Sigmoid colon (tissue), 6 donors: ENCODE measurements at regions not wholly inside any gene's neighbourhood (a gene's known extent, or its start where the extent isn't known, plus 50 kb on each side); places are given as distances from the start of the nearest gene placed in this dataset.

ENCODE experiments used
- DNase-seq: peaks from one replicate; pipeline ENCODE4 v3.0.0-alpha.2; 2019
- H3K27ac ChIP-seq, 4 donors: fragments of 200-600 bp; sonication (generic); one replicate each; pipeline ENCODE4 v1.5.1; 2016 to 2019; ENCODE audit warnings: mild to moderate bottlenecking in 1 of 4
- H3K27me3 ChIP-seq, 3 donors: fragments of 200-600 bp; sonication (generic); one replicate each; pipeline ENCODE4 v1.5.1; 2019; ENCODE audit warnings: mild to moderate bottlenecking in 1 of 3
- H3K36me3 ChIP-seq, 4 donors: fragments of 200-600 bp; sonication (generic); one replicate each; pipeline ENCODE4 v1.5.1; 2016 to 2019
- H3K4me1 ChIP-seq, 4 donors: fragments of 200-600 bp; sonication (generic); one replicate each; pipeline ENCODE4 v1.5.1; 2017 to 2019
- H3K4me3 ChIP-seq, 4 donors: fragments of 200-600 bp; sonication (generic); one replicate each; pipeline ENCODE4 v1.5.1; 2017 to 2019; ENCODE audit warnings: mild to moderate bottlenecking in 2 of 4, moderate library complexity in 1 of 4
- H3K9me3 ChIP-seq, 4 donors: fragments of 200-600 bp in 3 of 4; sonication (generic) in 3 of 4; one replicate each; pipeline versions ENCODE4 v1.5.1 to v1.6.1; 2013 to 2019
- EP300 ChIP-seq, 4 donors: sonication (generic); formaldehyde crosslinking; IDR thresholded peaks; one replicate each; pipeline ENCODE4 v1.6.1; 2017; ENCODE audit warnings: antibody characterized with exemption in 4 of 4
- POLR2A ChIP-seq, 2 donors: fragments of 450-650 bp; IDR thresholded peaks; one replicate each; pipeline ENCODE4 v1.6.1; 2016; ENCODE audit warnings: antibody characterized with exemption in 2 of 2, mild to moderate bottlenecking in 2 of 2, moderate library complexity in 2 of 2
- POLR2AphosphoS5 ChIP-seq, 4 donors: sonication (generic); formaldehyde crosslinking; IDR thresholded peaks; one replicate each; pipeline ENCODE4 v1.6.1; 2017; ENCODE audit warnings: antibody characterized with exemption in 4 of 4
- WGBS, 2 donors: extraction: QIAGEN DNeasy Blood & Tissue Kit; methylation state at CpG; one replicate each; pipeline ENCODE4 v1.1.7; 2013; 5-methylcytosine and 5-hydroxymethylcytosine counted together
- intact Hi-C: fragments of 100-400 bp; cut with DNase I; formaldehyde crosslinking; loops from one replicate; pipeline ENCODE4 v1.15.1; 2023
- TF ChIP-seq, protein P1 (sequence below), 4 experiments: fragments of 450-650 bp in 3 of 4; fragments of 200-600 bp in 1 of 4; IDR thresholded peaks; one replicate each; pipeline ENCODE4 v1.5.1; 2016 to 2019; ENCODE audit warnings: antibody characterized with exemption in 4 of 4, mild to moderate bottlenecking in 3 of 4, moderate library complexity in 2 of 4
- donor health status: healthy with polysubstance abuse.
- donor health status: healthy.

DNA sequence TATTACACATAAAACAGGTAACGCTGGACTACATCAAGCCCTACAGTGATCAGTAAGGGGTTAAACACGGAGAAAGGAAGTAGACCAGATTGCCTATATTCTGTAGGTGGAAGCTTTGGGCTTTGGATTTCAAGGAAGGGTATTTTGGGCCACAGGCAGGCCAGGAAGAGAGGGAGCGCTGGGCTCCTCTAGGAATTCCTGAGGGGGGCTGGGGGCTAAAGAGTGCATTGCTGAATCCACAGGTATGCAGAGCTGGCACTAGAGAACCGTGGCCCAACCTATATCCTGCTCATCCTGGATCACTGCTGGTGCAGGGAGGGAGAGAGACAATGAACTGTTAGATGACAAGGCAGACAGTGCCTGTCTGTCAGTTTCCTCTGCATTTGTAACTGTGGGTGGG is 367.1 kb downstream of the CSNK1G3 start:
- H3K9me3 ChIP-seq: no peaks in the 10 kb centered on the region
- intact Hi-C loops: no loop called here
- 69 to 83% methylated on average over 4 of the region's 4 CpGs for WGBS, 2 donors
- H3K36me3 ChIP-seq: no peaks in the 10 kb centered on the region
- no peak overlapping the region for H3K4me3 ChIP-seq
- no peaks in the 10 kb centered on the region for H3K27me3 ChIP-seq
- no peak overlapping the region for H3K27ac ChIP-seq
- no peak for TF ChIP-seq POLR2AphosphoS5 (IDR thresholded peaks at IDR 0.05)
- TF ChIP-seq POLR2A (IDR thresholded peaks at IDR 0.05): no peak
- TF ChIP-seq EP300 (IDR thresholded peaks at IDR 0.05): no peak
- TF ChIP-seq, protein P1, sequence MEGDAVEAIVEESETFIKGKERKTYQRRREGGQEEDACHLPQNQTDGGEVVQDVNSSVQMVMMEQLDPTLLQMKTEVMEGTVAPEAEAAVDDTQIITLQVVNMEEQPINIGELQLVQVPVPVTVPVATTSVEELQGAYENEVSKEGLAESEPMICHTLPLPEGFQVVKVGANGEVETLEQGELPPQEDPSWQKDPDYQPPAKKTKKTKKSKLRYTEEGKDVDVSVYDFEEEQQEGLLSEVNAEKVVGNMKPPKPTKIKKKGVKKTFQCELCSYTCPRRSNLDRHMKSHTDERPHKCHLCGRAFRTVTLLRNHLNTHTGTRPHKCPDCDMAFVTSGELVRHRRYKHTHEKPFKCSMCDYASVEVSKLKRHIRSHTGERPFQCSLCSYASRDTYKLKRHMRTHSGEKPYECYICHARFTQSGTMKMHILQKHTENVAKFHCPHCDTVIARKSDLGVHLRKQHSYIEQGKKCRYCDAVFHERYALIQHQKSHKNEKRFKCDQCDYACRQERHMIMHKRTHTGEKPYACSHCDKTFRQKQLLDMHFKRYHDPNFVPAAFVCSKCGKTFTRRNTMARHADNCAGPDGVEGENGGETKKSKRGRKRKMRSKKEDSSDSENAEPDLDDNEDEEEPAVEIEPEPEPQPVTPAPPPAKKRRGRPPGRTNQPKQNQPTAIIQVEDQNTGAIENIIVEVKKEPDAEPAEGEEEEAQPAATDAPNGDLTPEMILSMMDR (IDR thresholded peaks at IDR 0.05): no peak
- DNase-seq: no peak
- H3K4me1 ChIP-seq: peaks cover 0 to 14% (median 0%) of the 10 kb centered on the region in 4 donors

DNA sequence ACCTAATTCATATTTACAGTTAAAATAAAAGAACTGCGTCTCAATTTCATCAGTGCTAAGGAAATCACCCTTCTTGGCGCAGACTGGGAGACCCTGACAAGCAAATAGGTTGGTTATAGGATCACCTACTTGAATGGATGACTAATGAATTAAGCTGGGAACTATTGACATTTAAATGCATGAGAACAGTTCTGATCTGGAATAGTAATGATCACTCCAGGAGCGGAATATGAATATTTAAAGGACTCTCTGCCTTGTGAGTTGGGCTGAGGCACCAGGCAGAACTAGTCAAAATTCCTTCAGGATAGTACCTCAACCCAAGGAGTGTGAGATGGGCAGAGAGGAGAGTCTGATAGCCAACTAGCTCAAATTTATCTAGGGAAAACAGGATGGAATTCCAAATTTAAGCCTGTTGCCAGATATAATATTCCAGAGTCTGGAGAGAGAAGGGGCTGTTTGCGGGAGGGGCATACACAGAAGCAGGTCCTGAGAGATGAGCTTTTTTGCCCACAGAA is 364.4 kb downstream of the CSNK1G3 start:
- 89 to 94% methylated on average over 4 of the region's 4 CpGs for WGBS, 2 donors
- Histone ChIP-seq H3K4me1 (peaks cover 0 to 2% (median 0%) of the 10 kb centered on the region in 4 donors), H3K27ac (no peak overlapping the region), H3K27me3 (no peaks in the 10 kb centered on the region), H3K4me3 (no peak overlapping the region), H3K9me3 (no peaks in the 10 kb centered on the region), H3K36me3 (no peaks in the 10 kb centered on the region)
- DNase-seq: no peak
- intact Hi-C loops: no loop called here
- TF ChIP-seq POLR2AphosphoS5 (IDR thresholded peaks at IDR 0.05) (no peak), POLR2A (IDR thresholded peaks at IDR 0.05) (no peak), EP300 (IDR thresholded peaks at IDR 0.05) (no peak)
- TF ChIP-seq, protein P1 (IDR thresholded peaks at IDR 0.05): no peak

DNA sequence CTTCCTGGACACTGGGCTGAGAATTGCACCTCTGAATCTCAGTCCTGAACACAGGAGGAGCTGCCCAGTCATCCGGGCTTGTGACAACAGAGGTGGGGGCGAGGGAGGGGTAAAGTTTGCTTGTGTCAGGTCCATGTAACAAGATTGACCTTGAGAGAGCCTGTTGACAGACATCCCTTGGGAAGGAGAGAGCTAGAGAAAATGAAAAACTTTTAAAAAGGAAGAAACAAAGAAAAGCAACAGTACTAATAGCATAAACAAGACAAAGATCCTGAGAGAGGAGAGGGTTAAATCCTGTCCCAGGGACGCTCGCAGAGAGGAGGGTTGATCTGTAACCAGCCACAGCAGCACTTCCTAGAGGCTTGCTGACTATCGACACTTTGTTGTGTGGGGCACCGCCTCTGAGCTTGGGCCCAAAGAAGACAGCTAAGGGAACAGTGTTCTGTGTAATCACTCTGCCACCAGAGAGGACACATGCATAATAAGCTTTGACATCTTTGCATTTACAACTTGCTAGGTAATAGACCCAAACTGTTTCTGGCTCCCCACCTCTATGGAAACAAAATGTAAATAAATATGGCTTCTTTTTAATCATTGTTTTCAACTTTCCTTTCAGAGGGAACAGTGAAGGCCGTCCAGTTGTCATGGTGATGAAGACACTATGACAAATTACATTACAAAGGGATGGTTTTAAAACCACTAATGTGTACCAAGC is 363.7 kb downstream of the CSNK1G3 start:
- Histone ChIP-seq H3K36me3 (no peaks in the 10 kb centered on the region), H3K27me3 (no peaks in the 10 kb centered on the region), H3K9me3 (no peaks in the 10 kb centered on the region), H3K27ac (no peak overlapping the region), H3K4me1 (no peaks in the 10 kb centered on the region), H3K4me3 (no peak overlapping the region)
- TF ChIP-seq, protein P1 (IDR thresholded peaks at IDR 0.05): no peak
- TF ChIP-seq POLR2AphosphoS5 (IDR thresholded peaks at IDR 0.05): no peak
- no peak for TF ChIP-seq POLR2A (IDR thresholded peaks at IDR 0.05)
- no peak for TF ChIP-seq EP300 (IDR thresholded peaks at IDR 0.05)
- intact Hi-C loops: no loop called here
- WGBS, 2 donors: 10 to 40% methylated on average over 7 of the region's 7 CpGs
- no peak for DNase-seq

DNA sequence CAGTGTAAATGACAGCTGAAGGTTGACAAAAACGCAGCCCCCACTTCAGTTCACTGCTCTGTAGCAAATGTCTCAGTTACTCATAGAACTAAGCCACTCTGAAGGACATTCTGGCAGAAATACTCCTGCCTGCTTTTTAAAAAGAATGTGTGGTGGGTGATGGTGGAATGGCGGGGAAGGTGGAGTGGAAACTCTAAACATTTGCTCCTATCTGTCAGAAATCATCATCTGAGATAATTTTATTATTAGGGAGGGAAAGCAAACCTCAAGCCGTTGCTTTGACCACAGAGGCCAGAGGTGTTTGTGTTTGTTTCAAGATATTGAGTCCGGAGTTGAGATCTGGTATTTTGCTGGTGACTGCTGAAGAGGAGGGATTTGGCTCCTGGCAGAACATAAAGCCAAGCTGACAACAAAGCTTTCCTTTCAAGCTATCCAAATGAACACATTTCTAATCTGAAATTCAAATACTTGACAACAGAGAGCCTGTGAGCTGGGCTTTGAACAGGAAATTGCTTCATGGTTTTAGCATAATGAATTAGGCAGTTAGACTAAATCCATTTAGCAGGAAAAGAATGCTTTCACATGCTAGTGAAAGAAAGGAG is 362.7 kb downstream of the CSNK1G3 start:
- Histone ChIP-seq H3K27ac (peak overlapping the region in 1 of 4 donors; percentile 6), H3K4me3 (no peak overlapping the region), H3K4me1 (no peaks in the 10 kb centered on the region), H3K36me3 (no peaks in the 10 kb centered on the region), H3K27me3 (no peaks in the 10 kb centered on the region), H3K9me3 (no peaks in the 10 kb centered on the region)
- DNase-seq: no peak
- intact Hi-C loops: no loop called here
- no peak for TF ChIP-seq EP300 (IDR thresholded peaks at IDR 0.05)
- TF ChIP-seq, protein P1 (IDR thresholded peaks at IDR 0.05): no peak
- no peak for TF ChIP-seq POLR2AphosphoS5 (IDR thresholded peaks at IDR 0.05)
- no peak for TF ChIP-seq POLR2A (IDR thresholded peaks at IDR 0.05)
- whole genome bisulfite sequencing, 2 donors: 45 to 70% methylated on average over 4 of the region's 4 CpGs
